Right lobe of liver (tissue), 6 donors: ENCODE measurements at regions not wholly inside any gene's neighbourhood (a gene's known extent, or its start where the extent isn't known, plus 50 kb on each side); places are given as distances from the start of the nearest gene placed in this dataset.

Experiments
- ATAC-seq, 4 donors: fragments of 200-7000 bp; cut with Tn5 transposase; one replicate each; pipeline ENCODE4 v1.9.1; 2020; ENCODE audit warnings: mild to moderate bottlenecking in 4 of 4, moderate library complexity in 4 of 4
- DNase-seq, 3 donors: peaks; one replicate each; pipeline ENCODE4 v3.0.0-alpha.2; 2020
- H3K27ac ChIP-seq, 3 donors: fragments of 200-600 bp; one replicate each; pipeline ENCODE4 v1.8.0; 2022
- H3K27me3 ChIP-seq, 2 donors: fragments of 200-600 bp; one replicate each; pipeline ENCODE4 v1.8.0; 2022
- H3K36me3 ChIP-seq, 4 donors: fragments of 200-600 bp; sonication (generic) in 1 of 4; one replicate each; pipeline versions ENCODE4 v1.5.1 to v1.8.0; 2017 to 2022; ENCODE audit warnings: control low read depth in 1 of 4
- H3K4me1 ChIP-seq, 4 donors: fragments of 200-600 bp; sonication (generic) in 1 of 4; one replicate each; pipeline versions ENCODE4 v1.5.1 to v1.8.0; 2017 to 2022; ENCODE audit warnings: control low read depth in 1 of 4
- H3K4me3 ChIP-seq, 3 donors: fragments of 200-600 bp; one replicate each; pipeline ENCODE4 v1.8.0; 2022
- H3K9me3 ChIP-seq, 4 donors: fragments of 200-600 bp; sonication (generic) in 1 of 4; one replicate each; pipeline versions ENCODE4 v1.5.1 to v1.8.0; 2017 to 2022; ENCODE audit warnings: control low read depth in 1 of 4
- CTCF ChIP-seq, 4 donors: fragments of 200-600 bp in 3 of 4; fragments of 450-650 bp in 1 of 4; IDR thresholded peaks; one replicate each; pipeline versions ENCODE4 v1.5.1 to v1.8.0; 2016 to 2022; ENCODE audit warnings: antibody characterized with exemption in 4 of 4, mild to moderate bottlenecking in 2 of 4
- POLR2A ChIP-seq: fragments of 450-650 bp; IDR thresholded peaks from one replicate; pipeline ENCODE4 v1.6.1; 2017; ENCODE audit warnings: antibody characterized with exemption, mild to moderate bottlenecking
- WGBS: methylation state at CpG from one replicate; pipeline ENCODE4 v1.1.6; 2018; ENCODE audit warnings: low coverage, low lambda C conversion rate; ENCODE audit not compliant: insufficient coverage; ENCODE audit errors: missing lambda C conversion rate; 5-methylcytosine and 5-hydroxymethylcytosine counted together
- intact Hi-C, 2 donors: fragments of 100-400 bp; cut with DNase I; formaldehyde crosslinking; loops; one replicate each; pipeline versions ENCODE4 v1.11.2 to v1.14.1; 2022
- donor health status: DM: no; HTN: yes; CAD: no.
- donor health status: DM: no; HTN: no; CAD: no.
- donor health status: DM: no; HTN: no; CAD: no.
- donor health status: DM: no; HTN: yes; CAD: no.
- donor health status: DM: no; HTN: yes; CAD: no.

GRCh38 chr2:221107424-221107823 lies 464.7 kb downstream of the EPHA4 start:
- intact Hi-C loops = no loop called here
- Histone ChIP-seq H3K27me3 (no peaks in the 10 kb centered on the region), H3K9me3 (no peaks in the 10 kb centered on the region), H3K36me3 (no peaks in the 10 kb centered on the region), H3K4me1 (no peaks in the 10 kb centered on the region), H3K4me3 (no peak overlapping the region), H3K27ac (no peak overlapping the region)
- ATAC-seq (no peak), DNase-seq (no peak)
- TF ChIP-seq CTCF (IDR thresholded peaks at IDR 0.05) = no peak
- no peak for TF ChIP-seq POLR2A
- WGBS = 8% methylated on average over 1 of the region's 1 CpG

GRCh38 chr2:221109552-221109951 lies 462.6 kb downstream of the EPHA4 start:
- no peak overlapping the region for H3K27ac ChIP-seq
- DNase-seq = no peak
- ATAC-seq = no peak
- H3K9me3 ChIP-seq = no peaks in the 10 kb centered on the region
- H3K36me3 ChIP-seq = no peaks in the 10 kb centered on the region
- H3K4me1 ChIP-seq = no peaks in the 10 kb centered on the region
- no peaks in the 10 kb centered on the region for H3K27me3 ChIP-seq
- intact Hi-C loops = no loop called here
- no peak for TF ChIP-seq CTCF (IDR thresholded peaks at IDR 0.05)
- no peak for TF ChIP-seq POLR2A
- H3K4me3 ChIP-seq = no peak overlapping the region

DNA sequence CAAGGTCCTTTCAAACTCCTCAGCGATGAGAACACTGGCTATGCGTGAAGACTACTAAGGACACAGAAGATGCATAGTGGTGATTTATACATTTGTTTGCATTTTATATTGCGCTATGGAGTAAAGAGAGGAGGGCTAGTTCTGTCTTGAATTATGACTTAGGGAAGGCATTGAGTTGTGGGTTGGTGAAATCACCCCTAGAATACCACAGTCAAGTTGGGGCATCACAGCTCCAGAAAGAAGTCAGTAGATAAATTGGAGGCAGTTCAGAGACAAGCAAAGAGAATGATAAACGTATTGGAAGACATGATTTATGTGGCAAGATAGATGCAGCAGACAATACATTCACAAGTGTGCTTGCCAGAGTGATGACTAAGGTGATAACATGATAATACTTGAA lies 460.4 kb downstream of the EPHA4 start:
- WGBS = 70% methylated on average over 3 of the region's 4 CpGs
- intact Hi-C loops = no loop called here
- H3K27ac ChIP-seq = no peak overlapping the region
- no peak for DNase-seq
- no peak for ATAC-seq
- H3K9me3 ChIP-seq = no peaks in the 10 kb centered on the region
- TF ChIP-seq POLR2A (no peak), CTCF (IDR thresholded peaks at IDR 0.05) (no peak)
- no peaks in the 10 kb centered on the region for H3K4me1 ChIP-seq
- H3K27me3 ChIP-seq = no peaks in the 10 kb centered on the region
- H3K36me3 ChIP-seq = no peaks in the 10 kb centered on the region
- H3K4me3 ChIP-seq = no peak overlapping the region

GRCh38 chr2:221112744-221113143 lies 459.4 kb downstream of the EPHA4 start:
- intact Hi-C loops = no loop called here
- WGBS = 52% methylated on average over 3 of the region's 3 CpGs
- ATAC-seq (no peak), DNase-seq (no peak)
- TF ChIP-seq CTCF (IDR thresholded peaks at IDR 0.05) (no peak), POLR2A (no peak)
- no peak overlapping the region for H3K4me3 ChIP-seq
- H3K4me1 ChIP-seq = no peaks in the 10 kb centered on the region
- no peaks in the 10 kb centered on the region for H3K27me3 ChIP-seq
- H3K9me3 ChIP-seq = no peaks in the 10 kb centered on the region
- no peak overlapping the region for H3K27ac ChIP-seq
- no peaks in the 10 kb centered on the region for H3K36me3 ChIP-seq

DNA sequence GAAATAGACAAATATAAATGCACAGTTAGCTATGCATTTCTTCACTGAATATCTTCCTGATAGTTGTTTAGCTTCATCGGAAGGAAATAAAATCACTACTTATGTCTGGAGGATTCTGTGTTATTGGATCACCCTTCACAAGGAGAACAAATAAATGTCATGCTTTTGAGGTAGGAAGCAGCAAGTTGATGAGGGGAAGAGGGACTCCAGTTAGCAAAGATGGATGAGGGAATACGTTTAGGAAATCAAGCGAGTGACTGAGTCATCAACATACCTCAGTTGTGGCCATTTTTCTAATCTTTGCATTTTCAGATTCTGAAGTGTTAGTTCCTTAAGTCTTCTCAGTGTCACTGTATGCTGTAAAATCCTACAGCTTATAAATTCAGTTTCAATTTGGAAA lies 456.2 kb downstream of the EPHA4 start:
- H3K27me3 ChIP-seq = no peaks in the 10 kb centered on the region
- TF ChIP-seq POLR2A = no peak
- no peak for TF ChIP-seq CTCF (IDR thresholded peaks at IDR 0.05)
- no peak overlapping the region for H3K27ac ChIP-seq
- no peaks in the 10 kb centered on the region for H3K9me3 ChIP-seq
- no peaks in the 10 kb centered on the region for H3K4me1 ChIP-seq
- no peak overlapping the region for H3K4me3 ChIP-seq
- no peaks in the 10 kb centered on the region for H3K36me3 ChIP-seq
- intact Hi-C loops = no loop called here
- no peak for ATAC-seq
- DNase-seq = no peak
- WGBS = 49% methylated on average over 3 of the region's 3 CpGs
